ENCODE measurements at regions not wholly inside any gene's neighbourhood (a gene's known extent, or its start where the extent isn't known, plus 50 kb on each side); places are given as distances from the start of the nearest gene placed in this dataset.

GRCh38 chr16:61313931-61314330, 722.3 kb downstream of the CDH8 start:
- no peak for DNase-seq

- DNase-seq, result no peak
These were observed 726.9 kb downstream of the CDH8 start for GRCh38 chr16:61309386-61309785.

DNA sequence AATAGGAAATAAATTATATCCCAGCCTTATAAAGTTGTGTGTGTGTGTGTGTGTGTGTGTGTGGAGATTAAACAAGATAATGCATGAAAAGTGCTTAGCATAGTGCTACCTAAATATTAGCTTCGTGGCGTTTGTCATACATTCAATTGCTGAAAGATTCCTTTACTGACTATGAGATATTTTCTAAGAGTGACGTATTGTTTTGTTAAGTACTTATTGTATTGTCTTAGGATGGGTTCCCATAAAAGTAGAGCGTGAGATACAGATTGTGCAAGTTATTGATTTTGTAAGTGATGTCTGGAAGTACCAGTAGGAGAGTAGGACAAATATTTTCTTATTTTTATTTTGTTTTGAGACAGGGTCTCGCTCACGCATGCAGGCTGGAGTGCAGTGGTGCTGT, 730.0 kb downstream of the CDH8 start:
- DNase-seq, result no peak

- no peak for DNase-seq
These were observed 739.4 kb downstream of the CDH8 start for GRCh38 chr16:61296814-61297213.

DNA sequence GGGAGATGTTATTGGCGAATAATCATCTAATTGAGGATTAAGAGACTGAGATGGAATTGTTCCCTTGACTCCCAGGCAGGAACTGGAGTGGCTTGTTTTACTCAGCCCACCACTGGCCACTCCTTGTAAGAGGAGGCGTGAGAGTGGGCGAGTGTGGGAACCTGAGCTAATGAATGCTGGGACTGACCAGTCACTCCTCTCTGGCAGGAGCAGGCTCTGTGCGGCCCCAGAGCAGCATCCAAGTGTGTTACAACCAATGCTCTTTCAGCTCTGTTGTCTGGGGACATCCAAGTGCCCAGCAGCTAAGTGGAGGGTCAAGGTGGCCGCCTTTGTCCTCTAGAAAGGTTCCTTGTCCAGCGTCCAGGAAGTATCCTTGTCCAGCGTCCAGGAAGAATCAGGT, 739.9 kb downstream of the CDH8 start:
- DNase-seq, result no peak

GRCh38 chr16:61295311-61295710, 740.9 kb downstream of the CDH8 start:
- no peak for DNase-seq

DNA sequence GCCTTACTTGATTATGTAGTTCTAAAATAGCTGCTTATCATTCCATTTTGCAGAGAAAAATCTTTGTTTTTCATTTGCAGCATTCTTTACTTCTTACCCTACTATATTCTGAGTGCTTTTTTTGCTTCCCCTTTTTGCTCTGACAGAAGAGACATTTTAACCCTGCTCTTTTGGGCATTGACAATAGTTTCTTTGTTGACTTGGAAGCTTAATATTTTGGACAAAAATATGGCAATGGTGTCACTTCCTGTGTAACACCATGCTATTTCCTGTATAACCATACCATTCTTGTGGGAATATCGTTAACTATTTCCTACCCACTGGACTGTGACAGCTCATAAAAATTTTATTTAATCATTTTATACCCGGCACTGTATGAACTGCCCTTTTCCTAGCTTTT, 747.1 kb downstream of the CDH8 start:
- no peak for DNase-seq

GRCh38 chr16:61277849-61278248, 758.4 kb downstream of the CDH8 start:
- no peak for DNase-seq

DNA sequence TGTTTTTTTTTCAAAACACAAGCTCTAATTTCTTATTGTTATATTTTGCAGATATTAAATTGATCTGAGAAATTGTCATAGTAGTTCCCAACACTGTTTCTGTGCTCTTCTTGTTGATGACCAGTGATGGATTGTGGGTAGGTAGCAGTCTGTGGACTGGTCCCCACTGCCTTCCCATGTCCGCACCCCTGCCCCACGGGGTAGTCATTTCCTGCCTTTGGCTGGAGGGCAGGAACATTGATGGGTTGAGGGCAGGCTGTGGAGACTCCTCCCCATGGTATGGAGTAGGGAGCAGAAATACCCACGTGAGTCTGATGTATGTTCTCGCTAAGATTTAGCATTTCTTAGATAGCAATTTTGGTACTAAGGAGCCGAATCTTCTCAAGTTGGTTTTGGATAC, 762.0 kb downstream of the CDH8 start:
- DNase-seq, result no peak

DNA sequence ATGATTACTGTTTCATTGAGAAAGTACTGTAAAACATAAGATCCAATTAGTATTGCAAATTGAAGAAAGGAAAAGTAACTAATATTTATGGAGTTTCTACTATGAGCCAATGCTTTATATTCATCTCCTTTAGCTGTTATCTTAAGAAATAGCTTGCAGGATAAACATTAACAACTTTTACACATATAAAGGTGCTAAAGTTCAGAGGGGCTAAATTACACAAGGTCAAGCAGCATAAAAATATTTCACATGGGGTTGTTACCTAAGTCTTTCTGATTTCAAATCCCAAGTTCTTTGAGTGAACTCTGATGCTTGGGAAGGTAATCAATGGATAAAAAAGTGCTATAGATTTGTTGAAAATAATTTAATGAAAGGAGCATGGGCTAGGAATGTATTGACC, 765.5 kb downstream of the CDH8 start:
- no peak for DNase-seq

- DNase-seq, result no peak
These were observed 772.8 kb downstream of the CDH8 start for GRCh38 chr16:61263400-61263799.

- no peak for DNase-seq
These were observed 774.9 kb downstream of the CDH8 start for GRCh38 chr16:61261315-61261714.

DNA sequence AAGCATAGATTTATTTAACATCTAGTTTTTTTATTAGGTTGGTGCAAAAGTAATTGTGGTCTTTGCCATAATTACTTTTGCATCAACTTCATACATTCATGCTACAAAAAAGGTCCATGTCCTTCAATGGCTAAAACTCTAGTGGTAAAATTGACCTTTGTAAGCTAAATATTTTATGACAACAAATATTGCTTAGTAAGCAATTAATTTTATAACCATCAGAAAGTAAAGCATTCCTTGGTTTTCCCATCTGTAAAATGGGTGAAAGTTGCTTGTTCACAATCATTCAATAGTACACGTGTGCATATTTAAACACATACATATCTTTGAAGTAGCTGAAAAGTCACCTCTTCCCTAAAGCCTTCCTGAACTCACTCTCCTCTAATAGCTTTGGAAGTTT, 789.6 kb downstream of the CDH8 start:
- DNase-seq, result no peak

- DNase-seq, result no peak
These were observed 792.3 kb downstream of the CDH8 start for GRCh38 chr16:61243954-61244353.

DNA sequence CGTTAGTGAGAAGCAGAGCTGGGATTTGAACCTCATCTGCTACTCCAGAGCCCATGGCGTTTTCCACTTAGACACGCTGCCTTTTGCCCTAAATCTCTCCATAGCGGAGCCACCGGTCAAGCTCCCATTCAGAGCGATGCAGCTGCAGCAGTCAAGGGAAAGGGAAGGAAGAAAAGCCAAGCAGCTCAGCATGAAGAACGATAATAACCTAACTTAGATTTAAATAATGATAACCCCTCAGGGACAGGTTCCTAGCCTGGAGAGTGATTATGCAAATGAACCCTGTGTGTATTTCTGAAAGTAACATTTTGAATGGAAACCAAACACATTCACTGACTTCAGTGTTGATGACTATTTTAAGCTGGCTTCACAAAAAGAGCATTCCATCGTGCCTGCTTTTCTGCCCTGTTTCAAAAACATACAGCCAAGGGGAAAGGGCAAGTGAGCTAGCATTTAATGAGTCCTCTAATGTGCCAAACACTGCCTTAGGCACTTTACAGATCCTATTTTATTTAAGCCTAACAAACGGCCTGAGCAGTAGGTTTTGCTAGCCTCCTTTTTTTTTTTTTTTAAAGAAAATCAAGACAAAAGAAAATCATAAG, 798.3 kb downstream of the CDH8 start:
- no peak for DNase-seq

DNA sequence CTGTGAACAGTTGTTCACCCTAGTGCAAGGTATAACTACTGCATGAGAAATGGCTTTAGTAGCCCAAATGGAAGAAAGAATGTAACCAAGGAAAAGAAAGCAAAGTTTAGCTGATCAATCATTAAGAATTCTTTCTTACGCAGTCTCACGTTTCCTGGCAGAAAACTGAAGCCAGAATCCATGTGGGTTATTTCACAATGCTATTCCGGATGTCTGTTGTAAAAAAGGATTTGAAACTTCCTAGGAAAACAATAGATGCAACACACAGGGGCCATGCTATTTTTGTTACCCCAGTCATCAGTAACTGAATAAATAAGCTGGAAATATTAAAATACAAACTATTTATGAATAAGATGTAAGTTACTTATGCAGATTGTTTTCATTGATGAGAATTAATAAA, 802.5 kb downstream of the CDH8 start:
- DNase-seq, result no peak

- no peak for DNase-seq
These were observed 807.9 kb downstream of the CDH8 start for GRCh38 chr16:61228371-61228770.

DNA sequence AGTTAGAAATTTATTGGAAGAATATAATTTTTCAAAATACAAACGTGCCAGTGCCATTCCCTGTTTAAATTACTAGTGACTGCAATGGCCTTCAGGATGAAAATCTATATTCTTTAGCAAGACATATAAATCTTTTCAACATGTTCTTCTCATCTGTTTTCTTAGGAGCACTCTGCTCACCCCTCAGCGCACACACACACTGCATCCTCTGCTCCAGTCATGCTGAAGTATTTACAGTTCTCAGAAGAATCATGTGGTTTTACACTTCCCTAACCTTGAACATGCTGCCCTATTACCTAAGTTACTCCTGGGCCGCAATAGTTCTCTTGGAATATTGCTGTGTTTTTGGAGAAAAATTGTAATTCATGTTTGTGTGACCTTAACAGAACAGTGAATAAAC, 820.6 kb downstream of the CDH8 start:
- DNase-seq, result no peak

GRCh38 chr16:61214780-61215179, 821.5 kb downstream of the CDH8 start:
- peak; percentile 44 for DNase-seq

- no peak for DNase-seq
These were observed 826.2 kb downstream of the CDH8 start for GRCh38 chr16:61210076-61210475.

DNA sequence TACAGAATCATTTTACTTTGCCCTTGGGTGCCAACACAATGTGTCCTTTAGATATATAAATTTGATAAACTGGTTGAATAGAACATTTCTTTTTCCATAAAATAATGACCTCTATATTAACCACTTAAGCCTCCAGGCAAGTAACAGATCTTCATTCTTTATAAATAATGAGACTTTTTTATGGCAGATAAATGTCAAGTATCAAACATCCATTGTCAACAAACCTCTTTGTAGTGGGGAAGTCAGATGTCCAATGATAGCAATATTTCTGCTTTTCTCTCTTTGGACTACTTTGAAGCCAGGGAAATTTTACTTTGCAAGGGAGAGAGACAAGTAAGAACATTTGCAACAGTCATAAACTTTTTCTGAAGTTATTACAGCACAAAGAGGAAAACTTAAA, 841.2 kb downstream of the CDH8 start:
- DNase-seq, result no peak

GRCh38 chr16:61194573-61194972, 841.7 kb downstream of the CDH8 start:
- no peak for DNase-seq

- DNase-seq, result no peak
These were observed 853.8 kb downstream of the CDH8 start for GRCh38 chr16:61182391-61182790.

DNA sequence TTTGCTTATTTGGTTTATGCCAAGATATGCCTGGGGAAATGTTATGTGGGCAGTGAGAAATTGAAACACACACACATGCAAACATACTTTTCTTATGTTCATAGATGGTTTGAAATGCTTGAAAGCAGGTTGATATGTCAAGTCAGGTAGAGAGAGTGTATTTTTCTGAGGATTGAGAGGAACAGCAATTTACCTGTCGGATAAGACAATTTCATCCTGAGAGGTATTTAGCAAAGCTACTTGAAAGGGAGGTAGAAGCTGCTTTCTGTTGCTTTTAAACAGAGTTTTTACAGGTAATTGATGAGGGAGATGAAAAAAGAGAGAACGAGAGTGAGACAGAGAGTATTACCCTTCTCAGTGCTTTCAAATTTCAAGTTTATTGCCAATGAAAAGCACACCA, 854.3 kb downstream of the CDH8 start:
- no peak for DNase-seq

DNA sequence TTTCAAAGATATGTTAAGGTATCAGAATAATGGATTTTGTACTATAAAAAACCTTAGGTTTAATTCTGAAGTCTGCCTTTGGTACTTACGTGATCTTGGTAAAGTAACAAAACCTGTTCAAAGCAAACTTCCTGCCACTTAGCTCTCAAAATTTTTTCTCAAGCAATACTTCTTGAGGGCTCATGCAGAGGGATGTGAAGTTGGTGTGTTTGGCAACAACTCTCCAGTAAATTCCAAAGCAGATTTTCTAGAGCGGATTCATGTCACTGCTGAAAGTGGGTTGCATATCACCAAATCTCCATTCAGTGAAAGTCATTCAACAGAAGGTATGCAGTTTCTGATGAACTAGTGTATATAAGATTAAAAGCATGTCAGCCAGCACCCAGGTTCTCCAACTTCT, 856.7 kb downstream of the CDH8 start:
- DNase-seq, result no peak

DNA sequence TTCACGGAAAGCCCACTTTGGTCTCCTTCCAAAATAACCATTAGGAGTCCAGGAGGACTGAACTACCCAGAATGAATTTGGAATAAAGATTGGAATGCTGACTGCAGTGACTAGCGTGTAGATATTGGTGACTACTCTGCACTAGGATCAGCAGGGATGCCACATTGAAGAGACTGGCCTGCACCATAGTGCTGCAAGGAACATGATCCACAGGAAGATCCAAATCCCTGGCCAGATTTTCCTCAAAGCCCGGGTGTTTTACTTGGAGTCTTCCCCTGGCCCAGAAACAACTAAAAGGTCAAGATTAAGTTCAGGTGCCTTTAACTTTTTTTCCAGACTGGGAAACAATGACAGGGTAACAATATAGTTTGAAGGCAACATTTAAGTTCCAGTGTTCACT, 870.4 kb downstream of the CDH8 start:
- no peak for DNase-seq

Data from NCI-H1105 treated with DMSO at 0.1 percent for 48 hours (cell line).